ENCODE measurements at regions not wholly inside any gene's neighbourhood (a gene's known extent, or its start where the extent isn't known, plus 50 kb on each side); places are given as distances from the start of the nearest gene placed in this dataset.

DNA sequence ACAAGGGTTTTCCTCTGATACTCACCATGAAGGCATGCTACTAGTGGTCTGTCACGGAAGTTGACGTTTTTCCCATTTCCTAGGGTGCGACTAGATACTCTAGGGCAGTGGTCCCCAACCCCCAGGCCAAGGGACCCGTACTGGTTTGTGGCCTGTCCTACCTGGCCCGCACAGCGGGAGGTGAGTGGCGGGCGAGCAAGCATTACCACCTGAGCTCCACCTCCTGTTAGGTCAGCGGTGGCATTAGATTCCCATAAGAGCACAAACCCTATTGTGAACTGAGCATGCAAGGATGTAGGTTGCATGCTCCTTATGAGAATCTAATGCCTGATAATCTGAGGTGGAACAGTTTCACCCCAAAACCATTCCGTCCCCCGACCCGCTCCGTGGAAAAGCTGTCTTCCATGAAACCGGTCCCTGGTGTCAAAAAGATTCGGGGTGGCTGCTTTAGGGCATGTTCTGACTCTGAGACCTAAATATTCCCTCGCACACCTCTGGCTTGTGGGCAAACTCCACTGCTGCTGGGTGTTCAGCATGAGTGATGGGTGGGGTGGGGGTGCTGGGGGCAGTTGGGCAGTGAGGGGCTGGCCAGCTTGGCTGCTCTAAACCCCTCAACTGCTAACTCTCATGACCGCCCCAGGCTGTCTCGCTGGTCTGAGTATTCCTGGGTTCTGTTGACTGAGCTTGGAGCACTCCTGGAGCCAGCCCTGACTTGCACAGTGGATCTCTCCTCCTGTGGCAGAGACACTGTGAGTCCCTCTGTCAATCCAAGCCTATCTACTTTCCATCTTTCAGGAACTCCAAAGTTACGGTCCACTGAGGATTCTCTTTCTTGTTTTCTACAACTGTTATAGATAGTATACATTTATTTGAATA lies 78.3 kb upstream of the NEK6 start:
- no peak for DNase-seq (ENCODE audit: low read depth)

GRCh38 chr9:124180557-124180956 lies 77.2 kb upstream of the NEK6 start:
- DNase-seq (ENCODE audit: low read depth) = peak; percentile 36

- no peak for DNase-seq (ENCODE audit: low read depth)
Measured at GRCh38 chr9:124182741-124183140, 75.0 kb upstream of the NEK6 start.

- DNase-seq (ENCODE audit: low read depth) = no peak
Measured at GRCh38 chr9:124183772-124184171, 74.0 kb upstream of the NEK6 start.

DNA sequence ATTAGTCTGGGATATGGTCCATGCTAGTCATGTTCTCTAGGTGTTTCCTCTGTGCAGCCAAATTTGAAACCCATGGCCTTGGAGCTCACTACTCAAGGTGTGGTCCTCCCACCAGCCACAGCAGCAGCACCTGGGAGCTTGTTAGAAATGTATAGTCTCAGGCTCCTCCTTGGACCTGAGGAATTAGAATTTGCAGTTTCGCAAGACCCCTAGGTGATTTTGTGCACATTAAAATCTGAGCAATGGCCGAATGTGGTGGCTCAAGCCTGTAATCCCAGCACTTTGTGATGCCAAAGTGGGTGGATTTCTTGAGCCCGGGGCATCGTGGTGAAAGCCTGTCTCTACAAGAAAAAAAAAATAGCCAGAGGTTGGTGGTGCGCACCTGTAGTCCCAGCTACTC lies 72.3 kb upstream of the NEK6 start:
- no peak for DNase-seq (ENCODE audit: low read depth)

- DNase-seq (ENCODE audit: low read depth) = no peak
Measured at GRCh38 chr9:124187311-124187710, 70.4 kb upstream of the NEK6 start.

- no peak for DNase-seq (ENCODE audit: low read depth)
Measured at GRCh38 chr9:124188331-124189110, 69.2 kb upstream of the NEK6 start.

GRCh38 chr9:124190761-124191160 lies 67.0 kb upstream of the NEK6 start:
- no peak for DNase-seq (ENCODE audit: low read depth)

DNA sequence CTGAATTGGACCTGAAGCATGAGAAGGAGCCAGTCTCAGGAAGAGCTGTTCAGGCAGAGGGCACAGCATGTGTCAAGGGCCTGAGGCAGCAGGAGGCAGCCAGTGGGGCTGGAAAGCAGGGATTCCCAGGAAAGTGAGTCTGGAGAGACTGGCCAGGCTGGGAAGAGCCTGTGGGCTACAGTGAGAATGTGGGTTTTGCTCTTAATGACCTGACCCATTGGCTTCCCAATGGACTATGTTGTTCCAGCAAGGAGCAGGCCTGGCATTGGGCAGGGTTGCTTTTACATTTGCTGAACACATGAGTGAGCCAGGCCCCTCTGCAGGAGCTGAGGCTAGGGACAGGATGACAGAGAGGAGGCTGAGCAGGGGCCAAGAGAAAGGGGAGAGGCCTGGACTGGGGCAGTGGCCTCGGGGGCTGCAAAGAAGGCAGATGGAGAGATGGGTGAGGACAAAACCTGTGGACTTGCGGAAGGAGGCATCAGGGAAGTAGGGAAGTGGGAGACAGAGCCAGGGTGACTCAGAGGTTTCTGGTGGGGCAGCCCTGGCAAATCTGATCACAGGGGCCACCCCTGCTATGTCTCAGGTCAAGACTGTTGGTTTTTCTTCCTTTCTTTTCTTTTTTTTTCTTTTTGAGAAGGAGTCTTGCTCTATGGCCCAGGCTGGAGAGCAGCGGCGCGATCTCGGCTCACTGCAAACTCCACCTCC lies 65.9 kb upstream of the NEK6 start:
- no peak for DNase-seq (ENCODE audit: low read depth)

DNA sequence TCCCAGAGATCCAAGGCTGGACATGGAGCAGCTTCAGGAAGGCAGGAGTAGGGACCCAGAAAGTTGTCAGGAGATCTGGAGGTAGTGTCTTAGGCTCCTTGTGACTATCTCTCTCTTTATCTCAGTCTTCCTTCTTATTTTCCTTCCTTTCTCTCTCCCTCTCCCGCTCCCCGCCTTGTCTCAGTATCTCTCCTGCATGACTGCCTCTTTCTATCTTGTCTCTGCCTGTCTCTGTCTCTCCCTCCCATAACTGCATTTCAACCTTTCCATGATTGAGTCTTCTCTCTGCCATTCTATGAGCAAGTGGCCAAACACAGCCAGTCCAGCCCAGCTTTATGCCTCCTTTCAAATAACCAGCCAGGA lies 61.0 kb upstream of the NEK6 start:
- no peak for DNase-seq (ENCODE audit: low read depth)

- DNase-seq (ENCODE audit: low read depth) = no peak
Measured at GRCh38 chr9:124197177-124198095, 60.3 kb upstream of the NEK6 start.

- DNase-seq (ENCODE audit: low read depth) = no peak
Measured at GRCh38 chr9:124198331-124198730, 59.4 kb upstream of the NEK6 start.

DNA sequence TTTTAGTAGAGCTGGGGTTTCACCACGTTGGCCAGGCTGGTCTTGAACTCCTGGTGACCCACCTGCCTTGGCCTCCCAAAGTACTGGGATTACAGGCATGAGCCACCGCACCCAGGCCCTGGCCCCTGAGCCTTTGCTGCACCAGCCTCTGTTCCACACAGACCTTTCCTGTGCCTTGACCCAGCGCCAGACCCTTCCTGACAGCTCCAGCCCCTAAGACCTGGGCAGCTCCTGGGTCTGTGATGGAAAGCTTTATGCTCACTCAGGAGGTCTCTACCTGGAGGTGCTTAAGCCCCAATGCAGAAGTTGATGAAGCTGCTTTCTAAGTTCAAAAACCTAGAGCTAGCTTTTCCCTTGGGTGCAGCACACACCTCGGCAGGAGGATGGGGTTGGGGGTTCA lies 58.8 kb upstream of the NEK6 start:
- no peak for DNase-seq (ENCODE audit: low read depth)

DNA sequence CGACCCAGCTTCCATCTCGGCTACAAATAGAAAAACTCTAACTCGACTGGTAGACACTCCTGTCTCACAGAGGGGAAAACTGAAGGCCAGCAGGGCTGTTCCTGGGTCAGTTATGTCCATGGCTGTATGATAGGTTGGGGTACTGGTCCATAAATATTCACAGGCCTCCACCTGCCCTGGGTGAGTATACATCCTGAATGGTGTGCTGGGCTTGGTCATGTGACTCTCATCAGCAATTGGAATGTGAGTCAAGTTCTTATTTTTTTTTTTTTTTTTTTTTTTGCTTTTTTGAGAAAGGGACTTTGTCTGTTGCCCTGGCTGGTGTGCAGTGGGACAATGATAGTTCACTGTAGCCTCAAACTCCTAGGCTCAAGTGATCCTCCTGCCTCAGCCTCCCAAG lies 58.3 kb upstream of the NEK6 start:
- no peak for DNase-seq (ENCODE audit: low read depth)

DNA sequence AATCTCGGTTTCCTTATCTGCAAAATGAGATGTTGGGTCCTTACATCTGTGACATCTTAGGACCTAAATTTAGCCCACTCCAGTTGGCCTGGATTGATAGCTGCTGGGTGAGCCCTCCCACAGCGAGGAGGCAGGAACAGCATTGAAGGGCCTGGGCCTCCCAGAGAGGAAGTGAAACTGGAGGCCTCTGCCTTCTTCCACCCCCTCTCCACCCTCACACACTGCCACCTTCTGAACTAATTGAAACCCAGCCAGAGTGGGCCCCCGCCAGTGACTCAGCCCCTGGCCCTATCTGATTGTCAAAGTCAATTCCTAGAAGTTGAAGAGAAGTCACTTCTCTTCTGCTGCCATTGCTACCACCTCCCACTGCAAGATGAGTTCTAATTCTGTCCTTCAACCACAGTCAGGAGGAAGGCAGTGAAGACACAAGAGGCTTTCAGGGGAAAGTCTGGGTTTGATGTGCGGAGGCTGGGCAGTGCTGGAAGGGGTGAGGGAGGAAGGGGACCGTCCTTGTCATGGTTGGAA lies 55.2 kb upstream of the NEK6 start:
- peak; percentile 33 for DNase-seq (ENCODE audit: low read depth)

- DNase-seq (ENCODE audit: low read depth) = no peak
Measured at GRCh38 chr9:124205686-124206352, 51.9 kb upstream of the NEK6 start.

DNA sequence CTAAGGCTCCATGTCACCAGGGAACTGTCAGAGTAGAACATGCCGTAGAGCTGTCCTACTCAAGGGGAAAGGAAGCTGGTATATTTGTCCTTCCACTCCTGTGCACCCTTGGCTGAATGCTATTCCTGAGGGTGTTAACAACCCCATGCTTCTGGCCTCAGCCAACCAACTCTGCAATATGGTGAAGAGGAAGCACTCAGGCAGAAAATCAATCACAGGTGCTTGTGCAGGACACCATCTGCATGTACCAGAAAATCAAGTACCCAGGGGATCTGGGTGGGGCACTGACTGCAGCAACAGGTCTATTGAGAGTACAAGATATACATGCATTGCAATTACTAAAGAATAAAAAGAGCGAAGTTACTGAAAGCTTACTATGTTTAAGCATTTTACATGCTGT lies 51.4 kb upstream of the NEK6 start:
- DNase-seq (ENCODE audit: low read depth) = no peak
